ENCODE measurements at regions not wholly inside any gene's neighbourhood (a gene's known extent, or its start where the extent isn't known, plus 50 kb on each side); places are given as distances from the start of the nearest gene placed in this dataset.
A peak's percentile ranks its signal among the peaks of the same experiment; 100 is the strongest.

DNA sequence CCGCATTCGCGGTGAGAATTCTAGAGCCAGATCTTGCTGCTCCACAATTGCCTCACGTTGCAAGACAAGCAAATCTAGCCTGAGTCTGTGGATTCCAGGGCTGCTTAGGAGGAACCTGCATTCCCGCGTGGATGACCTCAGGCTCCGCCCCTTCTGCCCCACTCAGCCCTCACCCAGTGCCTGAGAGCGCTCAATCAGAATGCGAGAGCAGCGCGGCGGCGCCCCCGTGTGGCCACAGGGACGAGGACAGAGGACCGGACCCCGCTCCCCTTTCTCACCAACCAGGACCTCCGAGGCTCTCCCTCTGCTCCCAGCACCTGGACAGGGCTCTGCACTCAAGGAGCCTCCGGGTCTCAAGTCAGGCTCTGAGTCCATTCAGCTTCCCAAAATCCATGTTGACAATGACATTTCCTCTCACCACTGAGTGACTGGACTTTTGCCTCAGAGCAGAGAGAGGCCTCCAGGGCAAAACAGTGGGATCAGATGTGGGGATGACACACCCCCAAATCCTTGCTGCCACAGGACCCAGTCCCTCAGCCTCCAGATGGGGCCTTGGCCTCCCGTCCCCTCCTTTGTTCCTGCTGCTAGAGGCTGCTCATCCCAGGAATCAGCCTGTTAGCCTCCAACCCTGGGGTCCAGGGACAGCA is 52.0 kb downstream of the RPP21 start:
- peak; percentile 76 for DNase-seq (ENCODE audit: low spot score)

DNA sequence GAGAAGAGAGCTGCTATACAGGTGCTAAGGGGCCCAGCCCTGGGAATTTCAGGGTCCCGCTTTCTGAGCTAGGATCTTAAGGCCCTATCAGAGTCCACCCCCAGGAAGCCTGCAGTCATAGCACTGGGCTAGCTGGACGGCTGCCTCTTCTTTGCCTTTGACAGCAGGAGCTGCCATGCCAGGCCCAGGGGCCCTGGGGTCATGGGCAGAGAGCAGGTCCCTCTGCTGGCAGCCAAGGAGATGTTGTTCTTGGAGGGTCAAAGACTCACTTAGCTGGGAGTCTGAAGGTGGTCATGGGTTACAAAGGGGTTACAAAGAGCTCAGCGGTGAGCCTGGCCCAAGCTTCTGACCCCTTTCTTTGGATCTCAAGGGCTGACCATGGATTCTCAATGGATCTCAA is 52.7 kb downstream of the RPP21 start:
- DNase-seq (ENCODE audit: low spot score): no peak

DNA sequence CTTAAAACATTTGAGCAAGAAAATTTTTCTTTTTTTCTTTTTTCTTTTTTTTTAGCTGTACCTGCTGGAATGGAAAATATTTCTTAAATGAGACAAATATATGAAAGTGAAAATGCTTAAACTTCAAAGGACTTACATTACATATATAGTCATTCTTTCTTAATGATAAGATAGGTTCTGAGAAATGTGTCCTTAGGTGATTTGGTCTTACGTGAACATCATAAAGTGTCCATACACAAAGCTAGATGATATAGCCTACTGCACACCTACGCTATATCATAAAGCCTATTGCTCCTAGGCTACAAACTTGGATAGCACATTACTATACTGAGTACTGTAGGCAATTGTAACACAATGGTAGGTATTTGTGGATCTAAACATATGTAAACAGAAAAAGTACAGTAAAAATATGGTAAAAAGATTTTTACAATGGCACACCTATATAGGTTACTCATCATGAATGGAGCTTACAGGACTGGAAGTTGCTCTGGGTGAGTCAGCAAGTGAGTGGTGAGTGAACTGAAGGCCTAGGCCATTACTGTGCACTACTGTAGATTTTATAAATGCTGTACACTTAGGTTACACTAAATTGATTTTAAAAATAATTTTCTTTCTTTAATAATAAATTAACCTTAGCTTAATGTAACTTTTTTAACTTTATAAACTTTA is 54.6 kb downstream of the RPP21 start:
- DNase-seq (ENCODE audit: low spot score): no peak

DNA sequence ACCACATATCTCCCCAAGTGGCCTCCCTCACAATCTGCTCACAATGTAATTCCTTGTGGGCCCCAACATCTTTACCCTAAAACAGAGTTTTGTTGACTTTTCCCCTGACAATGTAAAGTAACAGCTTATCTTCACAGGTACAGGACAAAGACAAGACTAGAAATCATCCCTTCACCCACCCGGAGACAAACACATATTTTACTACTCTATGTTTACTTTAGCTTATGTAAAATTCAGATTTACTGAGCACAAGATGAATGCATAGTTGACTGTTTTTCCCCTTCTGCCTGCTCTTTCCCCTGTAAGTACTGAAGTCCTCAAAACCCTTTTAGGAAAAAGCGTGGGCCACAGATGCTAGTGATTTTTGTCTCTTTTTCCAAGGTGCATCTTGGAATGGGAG is 61.0 kb downstream of the RPP21 start:
- DNase-seq (ENCODE audit: low spot score): no peak

DNA sequence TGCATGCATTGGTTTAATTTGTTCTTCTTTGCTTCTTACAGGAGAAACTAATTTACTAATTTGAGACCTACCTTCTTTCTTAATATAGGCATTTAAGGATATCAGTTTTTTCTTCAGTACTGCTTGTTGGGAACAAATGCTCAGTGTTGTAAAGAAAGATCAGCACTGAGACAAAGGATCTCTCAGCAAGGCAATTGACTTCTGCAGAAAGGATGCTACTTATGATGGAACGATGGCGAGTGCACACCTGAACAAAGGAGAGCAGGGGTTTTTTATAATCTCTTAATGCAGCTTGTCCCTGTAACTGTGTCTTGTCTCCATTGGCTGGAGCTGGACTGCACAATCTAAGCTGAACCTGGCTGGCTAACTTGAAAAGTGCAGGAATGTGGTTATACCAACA is 64.2 kb downstream of the RPP21 start:
- no peak for DNase-seq (ENCODE audit: low spot score)

DNA sequence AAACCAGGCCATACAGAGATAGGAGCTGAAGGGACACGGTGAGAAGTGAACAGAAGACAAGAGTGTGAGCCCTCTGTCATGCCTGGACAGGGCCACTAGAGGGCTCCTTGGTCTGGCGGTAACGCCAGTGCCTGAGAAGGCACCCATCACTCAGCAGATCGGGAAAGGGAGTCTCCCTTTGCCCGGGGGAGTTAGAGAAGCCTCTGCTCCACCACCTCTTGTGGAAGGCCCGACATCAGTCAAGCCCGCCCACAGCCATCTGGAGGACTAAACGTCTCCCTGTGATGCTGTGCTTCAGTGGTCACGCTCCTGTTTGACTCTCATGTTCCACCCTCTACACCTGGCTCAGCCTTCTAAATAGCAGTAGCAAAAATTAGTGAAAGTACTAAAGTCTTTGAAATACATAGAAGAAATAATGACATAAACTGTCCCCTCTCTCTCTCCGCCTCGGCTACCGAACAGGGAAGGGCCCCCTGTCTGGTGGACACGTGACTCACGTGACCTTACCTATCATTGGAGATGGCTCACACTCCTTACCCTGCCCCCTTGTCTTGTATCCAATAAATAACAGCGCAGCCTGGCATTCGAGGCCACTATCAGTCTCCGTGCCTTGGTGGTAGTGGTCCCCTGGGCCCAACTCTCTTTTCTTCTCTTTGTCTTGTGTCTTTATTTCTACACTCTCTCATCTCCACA is 66.7 kb downstream of the RPP21 start:
- DNase-seq (ENCODE audit: low spot score): no peak

DNA sequence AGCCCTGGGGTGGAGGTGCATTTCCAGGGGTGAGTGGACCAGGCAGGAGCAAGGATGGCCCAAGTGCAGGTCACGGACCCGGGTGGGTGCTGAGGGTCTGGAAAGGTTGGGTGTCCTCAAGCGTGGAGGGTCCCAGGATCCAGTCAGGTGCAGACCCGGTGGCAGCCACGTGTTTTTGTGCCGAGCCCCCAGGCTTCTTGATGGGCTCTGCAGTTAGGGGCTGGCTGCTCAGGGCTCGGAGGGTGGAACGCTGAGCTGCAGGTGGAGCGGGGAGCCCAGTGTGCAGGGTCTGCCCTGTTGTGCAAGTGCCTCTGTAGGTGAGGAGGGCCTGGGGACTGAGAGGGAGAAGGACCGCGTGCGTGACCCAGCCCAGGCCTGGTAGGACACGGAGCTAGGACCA is 70.9 kb upstream of the HLA-E start:
- DNase-seq (ENCODE audit: low spot score): no peak

DNA sequence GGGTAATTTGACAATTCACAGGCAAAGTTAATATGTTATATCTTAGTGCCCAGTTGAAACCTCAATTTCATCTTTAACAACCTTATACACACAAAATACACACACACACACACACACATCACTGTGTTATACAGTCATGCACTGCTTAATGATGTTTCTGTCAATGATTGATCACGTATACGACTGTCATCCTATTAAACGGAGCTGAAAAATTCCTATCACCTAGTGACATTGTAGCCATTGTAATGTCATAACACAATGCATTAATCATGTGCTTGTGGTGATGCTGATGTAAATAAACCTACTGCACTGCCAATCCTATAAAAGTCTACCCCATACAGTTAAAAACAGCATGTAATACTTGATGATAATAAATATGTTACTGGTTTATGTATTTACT is 64.8 kb upstream of the HLA-E start:
- DNase-seq (ENCODE audit: low spot score): no peak

Measured in left forelimb (tissue), 1 donor.